Vagina (tissue), 2 donors: ENCODE measurements at regions not wholly inside any gene's neighbourhood (a gene's known extent, or its start where the extent isn't known, plus 50 kb on each side); places are given as distances from the start of the nearest gene placed in this dataset.

Experiments used
- CTCF ChIP-seq, 3 experiments: fragments of 450-650 bp in 2 of 3; fragments of 200-600 bp in 1 of 3; sonication (generic) in 1 of 3; IDR thresholded peaks; one replicate each; pipeline ENCODE4 v1.5.1; 2017 to 2019; ENCODE audit warnings: antibody characterized with exemption in 3 of 3, mild to moderate bottlenecking in 2 of 3, moderate library complexity in 2 of 3
- POLR2A ChIP-seq, 2 donors: fragments of 450-650 bp; IDR thresholded peaks; one replicate each; pipeline ENCODE4 v1.6.1; 2017; ENCODE audit warnings: antibody characterized with exemption in 2 of 2, mild to moderate bottlenecking in 2 of 2, moderate library complexity in 2 of 2
- POLR2AphosphoS5 ChIP-seq, 2 donors: sonication (generic); formaldehyde crosslinking; IDR thresholded peaks; one replicate each; pipeline ENCODE4 v1.9.0; 2017; ENCODE audit warnings: antibody characterized with exemption in 2 of 2, mild to moderate bottlenecking in 2 of 2, low read depth in 1 of 2; ENCODE audit not compliant: insufficient read depth in 1 of 2

- TF ChIP-seq CTCF (IDR thresholded peaks at IDR 0.05) (no peak), POLR2AphosphoS5 (IDR thresholded peaks at IDR 0.05; ENCODE audit: insufficient read depth in 1 of 2, low read depth in 1 of 2) (no peak), POLR2A (IDR thresholded peaks at IDR 0.05) (no peak)
Observed at GRCh38 chr6:140427842-140428241, 1053.4 kb upstream of the CITED2 start.
